HepG2 (cell line): ENCODE measurements at regions not wholly inside any gene's neighbourhood (a gene's known extent, or its start where the extent isn't known, plus 50 kb on each side); places are given as distances from the start of the nearest gene placed in this dataset.

Source experiments
- ATAC-seq: fragments of 200-7000 bp; cut with Tn5 transposase; 3 replicates; pipeline ENCODE4 v1.9.1; 2020; ENCODE audit warnings: mild to moderate bottlenecking, moderate library complexity
- BruUV-seq: library from RNA; stranded (reverse); fragments of 400-500 nt; replicated peaks from 2 replicates; lab custom pipeline; 2021; lab: Mats Ljungman, UMichigan
- CTCF ChIA-PET: fragments of 300-600 bp; formaldehyde crosslinking; extraction: SDS; loops from one replicate; lab custom pipeline; 2021; ENCODE audit warnings: low total read pairs, inconsistent platforms, low intra/inter-chr PET ratio; lab: Yijun Ruan, JAX
- POLR2A ChIA-PET: fragments of 350-600 bp; sonication (Branson Sonifier 250); formaldehyde crosslinking; loops from one replicate; lab custom pipeline; 2020; ENCODE audit warnings: antibody characterized with exemption, inconsistent platforms; lab: Yijun Ruan, JAX
- DNase-seq: peaks from one replicate; pipeline ENCODE4 v3.0.0-alpha.2; 2015; ENCODE audit warnings: low spot score
- FAIRE-seq: peaks from 3 replicates; lab custom pipeline; 2011; peaks lifted over from hg19 to GRCh38; lab: Jason Lieb, UNC
- H2AFZ ChIP-seq: one replicate; pipeline ENCODE4 v1.6.1; 2011; ENCODE audit warnings: low read length, inconsistent platforms
- H3K27ac ChIP-seq: fragments of 300-600 bp; 3 replicates; pipeline ENCODE4 v1.8.0; 2011; ENCODE audit warnings: mixed run types, mild to moderate bottlenecking, mixed read lengths, low read length, inconsistent platforms; ENCODE audit not compliant: insufficient read depth; ENCODE audit errors: extremely low read length
- H3K27me3 ChIP-seq, 2 experiments: fragments of 200-600 bp in 1 of 2; 2 replicates in 1 of 2; 3 replicates in 1 of 2; pipeline versions ENCODE4 v1.6.0 to v1.8.0; 2011; ENCODE audit warnings: low read length in 2 of 2, mild to moderate bottlenecking in 2 of 2, moderate library complexity in 2 of 2, inconsistent platforms in 1 of 2; ENCODE audit not compliant: insufficient read depth in 2 of 2, control insufficient read depth in 1 of 2
- H3K36me3 ChIP-seq, 2 experiments: fragments of 200-600 bp in 1 of 2; replicated peaks in 1 of 2; 2 replicates in 1 of 2; 3 replicates in 1 of 2; pipeline versions ENCODE4 v1.5.1 to v1.8.0; 2011; ENCODE audit warnings: low read length in 2 of 2, inconsistent platforms in 1 of 2; ENCODE audit not compliant: insufficient read depth in 2 of 2, control insufficient read depth in 1 of 2
- H3K4me1 ChIP-seq: 2 replicates; pipeline ENCODE4 v1.5.1; 2012; ENCODE audit warnings: low read length, inconsistent platforms; ENCODE audit not compliant: insufficient read depth
- H3K4me2 ChIP-seq: 2 replicates; pipeline ENCODE4 v1.6.0; 2011; ENCODE audit warnings: low read depth, low read length, inconsistent platforms
- H3K4me3 ChIP-seq, 3 experiments: fragments of 200-600 bp in 1 of 3; sonication (generic), shearing (Covaris generic) in 1 of 3; replicated peaks in 1 of 3; 2 replicates each; pipeline ENCODE4 v1.5.1; 2011 to 2016; ENCODE audit warnings: low read length in 3 of 3, inconsistent platforms in 2 of 3, low read depth in 2 of 3, mild to moderate bottlenecking in 2 of 3, control low read depth in 1 of 3, mixed read lengths in 1 of 3; ENCODE audit not compliant: insufficient read depth in 1 of 3
- H3K79me2 ChIP-seq: one replicate; pipeline ENCODE4 v1.6.1; 2011; ENCODE audit warnings: low read length, inconsistent platforms; ENCODE audit not compliant: insufficient read depth
- H3K9ac ChIP-seq: 2 replicates; pipeline ENCODE4 v1.6.0; 2011; ENCODE audit warnings: mild to moderate bottlenecking, low read depth, low read length, inconsistent platforms; ENCODE audit not compliant: insufficient read depth
- H3K9me3 ChIP-seq: 2 replicates; pipeline ENCODE4 v1.5.1; 2012; ENCODE audit warnings: mild to moderate bottlenecking, low read length
- H4K20me1 ChIP-seq: 2 replicates; pipeline ENCODE4 v1.6.0; 2011; ENCODE audit warnings: inconsistent platforms, mild to moderate bottlenecking, low read length, moderate library complexity; ENCODE audit not compliant: insufficient read depth
- CCAR2 ChIP-seq: fragments of 200-400 bp; formaldehyde crosslinking; optimal IDR thresholded peaks from 2 replicates; pipeline ENCODE3; 2018; ENCODE audit warnings: low read depth, mild to moderate bottlenecking, low read length, moderate library complexity
- E2F2 ChIP-seq: sonication (generic); formaldehyde crosslinking; IDR thresholded peaks from 2 replicates; pipeline ENCODE4 v1.4.0; 2020; ENCODE audit warnings: missing genetic modification reagents, borderline replicate concordance
- MNT ChIP-seq: fragments of 450-650 bp; IDR thresholded peaks from 2 replicates; pipeline ENCODE4 v1.6.1; 2016
- MXD1 ChIP-seq: sonication (generic); formaldehyde crosslinking; IDR thresholded peaks from 2 replicates; pipeline ENCODE4 v1.4.0; 2020; ENCODE audit warnings: mild to moderate bottlenecking, missing genetic modification reagents
- THAP11 ChIP-seq: IDR thresholded peaks from 2 replicates; pipeline ENCODE4 v1.6.1; 2016; ENCODE audit warnings: missing biosample characterization, missing genetic modification reagents
- ZNF318 ChIP-seq: sonication (generic); formaldehyde crosslinking; IDR thresholded peaks from 2 replicates; pipeline ENCODE4 v1.4.0; 2020; ENCODE audit warnings: mild to moderate bottlenecking, missing genetic modification reagents
- ZNF570 ChIP-seq: sonication (generic); formaldehyde crosslinking; IDR thresholded peaks from 2 replicates; pipeline ENCODE4 v1.4.0; 2020; ENCODE audit warnings: mild to moderate bottlenecking, missing genetic modification reagents, borderline replicate concordance
- WGBS: methylation state at CpG from one replicate; pipeline ENCODE4 v1.1.6; 2017; ENCODE audit warnings: low lambda C conversion rate; 5-methylcytosine and 5-hydroxymethylcytosine counted together
- in situ Hi-C: cut with HindIII; loops from 2 replicates; pipeline ENCODE4 v1.10.0; 2017; ENCODE audit warnings: low pct_unique_long_range_greater_than_20kb; ENCODE audit not compliant: extremely low pct_ligation_motif_present
- intact Hi-C: fragments of 100-400 bp; cut with micrococcal nuclease; formaldehyde crosslinking; loops from one replicate; pipeline ENCODE4 v1.10.0; 2022; ENCODE audit not compliant: unreplicated experiment

GRCh38 chrY:18997635-18998240 is 224.2 kb upstream of the HSFY2 start (continued):
- TF ChIP-seq MNT: no peak
- TF ChIP-seq, all 625 proteins: peak for 0

GRCh38 chrY:18993480-18993879 is 219.9 kb upstream of the HSFY2 start:
- no peak for DNase-seq
- no peak overlapping the region for H3K27ac ChIP-seq
- H3K4me3 ChIP-seq: no peak overlapping the region
- no peak overlapping the region for H2AFZ ChIP-seq
- CTCF ChIA-PET: no interaction called here
- intact Hi-C loops (no loop called here), in situ Hi-C loops (no loop called here)
- FAIRE-seq: no peak
- H4K20me1 ChIP-seq: no peaks in the 10 kb centered on the region
- no peaks in the 10 kb centered on the region for H3K36me3 ChIP-seq
- no peak overlapping the region for H3K9ac ChIP-seq
- H3K79me2 ChIP-seq: no peaks in the 10 kb centered on the region
- POLR2A ChIA-PET: no interaction called here
- H3K4me1 ChIP-seq: no peaks in the 10 kb centered on the region
- ATAC-seq: no peak
- H3K4me2 ChIP-seq: no peak overlapping the region
- BruUV-seq: no TSS peak
- no peaks in the 10 kb centered on the region; the same call in 1 of the 2 replicates for H3K9me3 ChIP-seq
- 52% methylated on average over 2 of the region's 4 CpGs for WGBS
- H3K27me3 ChIP-seq: no peaks in the 10 kb centered on the region
- TF ChIP-seq MNT (no peak), THAP11 (CRISPR knock-in tag) (no peak), CCAR2 (no peak), ZNF318 (CRISPR knock-in tag) (no peak), E2F2 (CRISPR knock-in tag) (no peak), MXD1 (CRISPR knock-in tag) (no peak), ZNF570 (CRISPR knock-in tag) (no peak)
